GM21423 (cell line): ENCODE measurements at regions not wholly inside any gene's neighbourhood (a gene's known extent, or its start where the extent isn't known, plus 50 kb on each side); places are given as distances from the start of the nearest gene placed in this dataset.

Experiments
- ATAC-seq: cut with Tn5 transposase; IDR thresholded peaks from one replicate; pipeline ENCODE4 v1.9.1; 2021; ENCODE audit warnings: mild to moderate bottlenecking, moderate library complexity; ENCODE audit not compliant: unreplicated experiment

GRCh38 chr21:39060485-39061083 lies 122.7 kb downstream of the PSMG1 start:
- ATAC-seq: no peak

- no peak for ATAC-seq
Observed at GRCh38 chr21:39057121-39057520, 126.1 kb downstream of the PSMG1 start.

- no peak for ATAC-seq
Observed at GRCh38 chr21:39056636-39057035, 126.6 kb downstream of the PSMG1 start.

GRCh38 chr21:39055167-39055767 lies 128.0 kb downstream of the PSMG1 start:
- ATAC-seq: no peak

- no peak for ATAC-seq
Observed at GRCh38 chr21:39054066-39054465, 129.2 kb downstream of the PSMG1 start.

GRCh38 chr21:39053126-39053525 lies 130.1 kb downstream of the PSMG1 start:
- ATAC-seq: no peak

- no peak for ATAC-seq
Observed at GRCh38 chr21:39052718-39053117, 130.5 kb downstream of the PSMG1 start.

GRCh38 chr21:39051588-39051949 lies 131.7 kb downstream of the PSMG1 start:
- ATAC-seq: no peak

GRCh38 chr21:39050841-39051587 lies 132.2 kb downstream of the PSMG1 start:
- no peak for ATAC-seq

GRCh38 chr21:39048574-39048973 lies 134.7 kb downstream of the PSMG1 start:
- no peak for ATAC-seq

- ATAC-seq: no peak
Observed at GRCh38 chr21:39048064-39048463, 135.2 kb downstream of the PSMG1 start.

GRCh38 chr21:39047046-39047445 lies 136.2 kb downstream of the PSMG1 start:
- no peak for ATAC-seq

GRCh38 chr21:39046236-39046916 lies 136.9 kb downstream of the PSMG1 start:
- no peak for ATAC-seq

GRCh38 chr21:39041816-39042215 lies 141.4 kb downstream of the PSMG1 start:
- ATAC-seq: no peak

GRCh38 chr21:39040494-39041110 lies 142.6 kb downstream of the PSMG1 start:
- ATAC-seq: no peak

- no peak for ATAC-seq
Observed at GRCh38 chr21:39037807-39038405, 145.3 kb downstream of the PSMG1 start.

GRCh38 chr21:39036581-39036980 lies 146.7 kb downstream of the PSMG1 start:
- no peak for ATAC-seq

- no peak for ATAC-seq
Observed at GRCh38 chr21:39034590-39035536, 148.4 kb downstream of the PSMG1 start.

GRCh38 chr21:39033878-39034589 lies 149.2 kb downstream of the PSMG1 start:
- no peak for ATAC-seq
